ENCODE measurements at regions not wholly inside any gene's neighbourhood (a gene's known extent, or its start where the extent isn't known, plus 50 kb on each side); places are given as distances from the start of the nearest gene placed in this dataset.

DNA sequence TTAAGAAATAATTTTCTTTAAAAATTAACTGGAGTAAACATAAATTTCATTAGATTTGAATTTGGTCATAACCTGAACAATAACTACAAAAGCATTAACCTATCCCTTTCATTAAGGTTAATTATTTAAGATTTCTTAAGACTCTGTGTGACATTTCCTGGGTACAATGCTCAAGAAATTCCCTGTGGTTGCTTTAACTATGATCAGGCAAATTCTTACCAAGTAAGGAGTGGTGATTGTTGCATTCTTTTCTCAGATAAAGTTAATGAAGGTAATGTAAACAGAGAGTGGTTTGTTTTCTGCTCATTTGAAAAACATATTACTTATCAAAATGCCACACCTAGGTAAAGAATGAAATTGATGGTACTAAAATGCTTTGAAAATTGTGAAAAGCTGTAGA, 114.8 kb upstream of the MIR17HG start:
- H3K4me2 ChIP-seq (ENCODE audit: insufficient read depth, low read length) = no peak overlapping the region
- H3K4me3 ChIP-seq (ENCODE audit: insufficient read depth, low read length) = no peak overlapping the region
- no peak overlapping the region for H2AFZ ChIP-seq (ENCODE audit: low read length)
- TF ChIP-seq, protein P1, sequence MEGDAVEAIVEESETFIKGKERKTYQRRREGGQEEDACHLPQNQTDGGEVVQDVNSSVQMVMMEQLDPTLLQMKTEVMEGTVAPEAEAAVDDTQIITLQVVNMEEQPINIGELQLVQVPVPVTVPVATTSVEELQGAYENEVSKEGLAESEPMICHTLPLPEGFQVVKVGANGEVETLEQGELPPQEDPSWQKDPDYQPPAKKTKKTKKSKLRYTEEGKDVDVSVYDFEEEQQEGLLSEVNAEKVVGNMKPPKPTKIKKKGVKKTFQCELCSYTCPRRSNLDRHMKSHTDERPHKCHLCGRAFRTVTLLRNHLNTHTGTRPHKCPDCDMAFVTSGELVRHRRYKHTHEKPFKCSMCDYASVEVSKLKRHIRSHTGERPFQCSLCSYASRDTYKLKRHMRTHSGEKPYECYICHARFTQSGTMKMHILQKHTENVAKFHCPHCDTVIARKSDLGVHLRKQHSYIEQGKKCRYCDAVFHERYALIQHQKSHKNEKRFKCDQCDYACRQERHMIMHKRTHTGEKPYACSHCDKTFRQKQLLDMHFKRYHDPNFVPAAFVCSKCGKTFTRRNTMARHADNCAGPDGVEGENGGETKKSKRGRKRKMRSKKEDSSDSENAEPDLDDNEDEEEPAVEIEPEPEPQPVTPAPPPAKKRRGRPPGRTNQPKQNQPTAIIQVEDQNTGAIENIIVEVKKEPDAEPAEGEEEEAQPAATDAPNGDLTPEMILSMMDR (IDR thresholded peaks at IDR 0.05; ENCODE audit: extremely low read depth, low read depth, low read length) = no peak
- H4K20me1 ChIP-seq (ENCODE audit: insufficient read depth, low read length) = no peaks in the 10 kb centered on the region
- no peaks in the 10 kb centered on the region for H3K4me1 ChIP-seq (ENCODE audit: insufficient read depth, low read length)
- DNase-seq (ENCODE audit: insufficient read length, low spot score, missing footprints) = no peak
- H3K27ac ChIP-seq (ENCODE audit: low read depth, low read length) = no peak overlapping the region
- no peaks in the 10 kb centered on the region for H3K79me2 ChIP-seq (ENCODE audit: insufficient read depth, low read length)
- no peaks in the 10 kb centered on the region for H3K27me3 ChIP-seq (ENCODE audit: insufficient read depth, low read length)
- no peaks in the 10 kb centered on the region for H3K36me3 ChIP-seq (ENCODE audit: insufficient read depth, low read length)
- no peaks in the 10 kb centered on the region for H3K9me3 ChIP-seq (ENCODE audit: low read depth, low read length)

DNA sequence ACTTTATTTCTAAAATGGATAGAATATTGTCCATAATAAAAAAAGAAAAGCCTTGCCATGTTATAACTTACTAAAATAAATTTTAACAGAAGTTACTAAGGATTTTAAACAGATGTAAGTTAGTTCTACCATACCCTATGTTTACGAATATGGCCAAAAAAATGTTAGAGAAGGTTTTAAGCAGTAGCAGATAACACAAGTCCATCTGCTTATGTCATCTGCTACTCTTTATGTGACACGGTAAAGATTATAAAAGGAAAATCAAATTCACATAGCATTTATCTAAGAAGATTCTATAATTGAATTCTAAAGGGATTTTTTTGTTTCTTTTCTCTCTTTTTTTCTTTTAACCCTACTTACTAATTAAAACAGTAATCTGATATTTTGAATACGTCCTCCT, 114.2 kb upstream of the MIR17HG start:
- Histone ChIP-seq H4K20me1 (ENCODE audit: insufficient read depth, low read length) (no peaks in the 10 kb centered on the region), H3K36me3 (ENCODE audit: insufficient read depth, low read length) (no peaks in the 10 kb centered on the region), H3K4me1 (ENCODE audit: insufficient read depth, low read length) (no peaks in the 10 kb centered on the region), H3K27me3 (ENCODE audit: insufficient read depth, low read length) (no peaks in the 10 kb centered on the region), H3K4me2 (ENCODE audit: insufficient read depth, low read length) (no peak overlapping the region), H3K9me3 (ENCODE audit: low read depth, low read length) (no peaks in the 10 kb centered on the region), H3K27ac (ENCODE audit: low read depth, low read length) (no peak overlapping the region), H3K4me3 (ENCODE audit: insufficient read depth, low read length) (no peak overlapping the region), H3K79me2 (ENCODE audit: insufficient read depth, low read length) (no peaks in the 10 kb centered on the region), H2AFZ (ENCODE audit: low read length) (no peak overlapping the region)
- TF ChIP-seq, protein P1 (IDR thresholded peaks at IDR 0.05; ENCODE audit: extremely low read depth, low read depth, low read length) = no peak
- DNase-seq (ENCODE audit: insufficient read length, low spot score, missing footprints) = no peak

DNA sequence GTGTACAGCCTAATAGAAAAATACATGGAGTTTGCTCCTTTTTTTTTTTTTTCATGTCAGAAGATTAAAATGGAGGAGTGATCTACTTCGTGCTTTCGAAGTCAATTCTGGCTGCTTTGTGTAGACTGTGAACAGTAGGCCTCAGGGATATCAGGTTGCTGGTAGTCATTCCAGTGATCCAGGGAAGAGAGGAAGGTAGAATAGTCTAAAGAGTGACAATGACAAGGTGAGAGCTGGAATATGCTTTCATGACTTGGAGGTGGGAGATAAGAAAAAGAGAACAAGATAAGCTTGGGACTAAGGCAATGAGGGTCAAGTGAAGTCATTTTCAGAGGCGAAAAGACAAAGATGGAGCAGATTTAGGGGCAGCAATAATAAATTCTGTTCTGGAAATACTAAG, 111.3 kb upstream of the MIR17HG start:
- no peak overlapping the region for H3K27ac ChIP-seq (ENCODE audit: low read depth, low read length)
- no peak overlapping the region for H2AFZ ChIP-seq (ENCODE audit: low read length)
- no peaks in the 10 kb centered on the region for H3K9me3 ChIP-seq (ENCODE audit: low read depth, low read length)
- no peaks in the 10 kb centered on the region for H3K27me3 ChIP-seq (ENCODE audit: insufficient read depth, low read length)
- H3K4me3 ChIP-seq (ENCODE audit: insufficient read depth, low read length) = no peak overlapping the region
- no peaks in the 10 kb centered on the region for H3K36me3 ChIP-seq (ENCODE audit: insufficient read depth, low read length)
- no peak overlapping the region for H3K4me2 ChIP-seq (ENCODE audit: insufficient read depth, low read length)
- no peaks in the 10 kb centered on the region for H3K79me2 ChIP-seq (ENCODE audit: insufficient read depth, low read length)
- DNase-seq (ENCODE audit: insufficient read length, low spot score, missing footprints) = no peak
- no peaks in the 10 kb centered on the region for H3K4me1 ChIP-seq (ENCODE audit: insufficient read depth, low read length)
- TF ChIP-seq, protein P1 (IDR thresholded peaks at IDR 0.05; ENCODE audit: extremely low read depth, low read depth, low read length) = no peak
- no peaks in the 10 kb centered on the region for H4K20me1 ChIP-seq (ENCODE audit: insufficient read depth, low read length)

DNA sequence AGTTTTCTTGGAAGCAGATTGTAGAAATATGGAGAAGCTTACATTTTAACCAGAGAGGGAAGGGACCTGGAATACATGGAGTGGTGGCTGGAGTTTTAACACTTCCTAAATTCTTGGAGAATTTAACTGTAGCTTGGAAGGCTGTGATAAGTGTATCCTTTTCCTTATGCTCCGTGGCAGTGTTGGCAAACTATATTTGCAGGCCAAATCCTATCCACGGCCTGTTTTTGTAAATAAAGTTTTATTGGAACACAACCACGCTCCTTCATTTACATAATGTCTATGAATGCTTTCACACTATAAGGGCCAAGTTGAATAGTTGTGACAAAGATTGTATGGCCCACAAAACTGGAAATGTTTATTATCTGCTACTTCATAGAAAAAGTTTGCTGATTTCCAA, 110.6 kb upstream of the MIR17HG start:
- no peak overlapping the region for H3K4me3 ChIP-seq (ENCODE audit: insufficient read depth, low read length)
- H3K27me3 ChIP-seq (ENCODE audit: insufficient read depth, low read length) = no peaks in the 10 kb centered on the region
- no peak overlapping the region for H2AFZ ChIP-seq (ENCODE audit: low read length)
- no peaks in the 10 kb centered on the region for H3K4me1 ChIP-seq (ENCODE audit: insufficient read depth, low read length)
- no peak for DNase-seq (ENCODE audit: insufficient read length, low spot score, missing footprints)
- no peak overlapping the region for H3K27ac ChIP-seq (ENCODE audit: low read depth, low read length)
- no peaks in the 10 kb centered on the region for H3K36me3 ChIP-seq (ENCODE audit: insufficient read depth, low read length)
- H4K20me1 ChIP-seq (ENCODE audit: insufficient read depth, low read length) = no peaks in the 10 kb centered on the region
- no peaks in the 10 kb centered on the region for H3K79me2 ChIP-seq (ENCODE audit: insufficient read depth, low read length)
- H3K9me3 ChIP-seq (ENCODE audit: low read depth, low read length) = no peaks in the 10 kb centered on the region
- TF ChIP-seq, protein P1 (IDR thresholded peaks at IDR 0.05; ENCODE audit: extremely low read depth, low read depth, low read length) = no peak
- H3K4me2 ChIP-seq (ENCODE audit: insufficient read depth, low read length) = no peak overlapping the region

All from osteoblast (primary cell).